HG02885 (cell line): ENCODE measurements at regions not wholly inside any gene's neighbourhood (a gene's known extent, or its start where the extent isn't known, plus 50 kb on each side); places are given as distances from the start of the nearest gene placed in this dataset.

Experiments
- ATAC-seq: cut with Tn5 transposase; IDR thresholded peaks from one replicate; pipeline ENCODE4 v1.9.1; 2021; ENCODE audit warnings: mild to moderate bottlenecking; ENCODE audit not compliant: unreplicated experiment, poor library complexity

- ATAC-seq = no peak
These were observed 474.8 kb upstream of the NOVA1 start for GRCh38 chr14:27072589-27072988.

- ATAC-seq = no peak
These were observed 477.7 kb upstream of the NOVA1 start for GRCh38 chr14:27075503-27075902.

- ATAC-seq = no peak
These were observed 479.4 kb upstream of the NOVA1 start for GRCh38 chr14:27077214-27077613.

GRCh38 chr14:27077710-27078109, 479.9 kb upstream of the NOVA1 start:
- ATAC-seq = no peak

GRCh38 chr14:27078191-27078590, 480.4 kb upstream of the NOVA1 start:
- no peak for ATAC-seq

- ATAC-seq = no peak
These were observed 481.9 kb upstream of the NOVA1 start for GRCh38 chr14:27079716-27080115.

GRCh38 chr14:27085500-27085899, 487.7 kb upstream of the NOVA1 start:
- ATAC-seq = no peak

GRCh38 chr14:27090716-27091115, 492.9 kb upstream of the NOVA1 start:
- no peak for ATAC-seq

- ATAC-seq = no peak
These were observed 494.1 kb upstream of the NOVA1 start for GRCh38 chr14:27091973-27092372.

- no peak for ATAC-seq
These were observed 498.3 kb upstream of the NOVA1 start for GRCh38 chr14:27096091-27096490.

GRCh38 chr14:27098451-27098850, 500.6 kb upstream of the NOVA1 start:
- ATAC-seq = no peak

- no peak for ATAC-seq
These were observed 516.3 kb upstream of the NOVA1 start for GRCh38 chr14:27114180-27114579.

GRCh38 chr14:27123162-27123561, 525.3 kb upstream of the NOVA1 start:
- ATAC-seq = no peak

GRCh38 chr14:27127838-27128237, 530.0 kb upstream of the NOVA1 start:
- ATAC-seq = no peak

- no peak for ATAC-seq
These were observed 536.4 kb upstream of the NOVA1 start for GRCh38 chr14:27134200-27134599.

- no peak for ATAC-seq
These were observed 547.3 kb upstream of the NOVA1 start for GRCh38 chr14:27145170-27145569.

- no peak for ATAC-seq
These were observed 550.3 kb upstream of the NOVA1 start for GRCh38 chr14:27148143-27148542.

- ATAC-seq = no peak
These were observed 566.3 kb upstream of the NOVA1 start for GRCh38 chr14:27164139-27164538.

GRCh38 chr14:27175489-27175888, 577.7 kb upstream of the NOVA1 start:
- no peak for ATAC-seq

GRCh38 chr14:27181333-27181732, 583.5 kb upstream of the NOVA1 start:
- ATAC-seq = no peak

- no peak for ATAC-seq
These were observed 586.6 kb upstream of the NOVA1 start for GRCh38 chr14:27184427-27184826.

- ATAC-seq = no peak
These were observed 588.2 kb upstream of the NOVA1 start for GRCh38 chr14:27186048-27186447.

- ATAC-seq = no peak
These were observed 589.3 kb upstream of the NOVA1 start for GRCh38 chr14:27187136-27187535.
